Body of pancreas (tissue), 4 donors: ENCODE measurements at regions not wholly inside any gene's neighbourhood (a gene's known extent, or its start where the extent isn't known, plus 50 kb on each side); places are given as distances from the start of the nearest gene placed in this dataset.

ENCODE experiments used
- ATAC-seq: fragments of 150-250 bp; one replicate; pipeline ENCODE4 v1.9.1; 2016
- DNase-seq, 4 donors: peaks; one replicate each; pipeline ENCODE4 v3.0.0-alpha.2; 2019
- H3K27ac ChIP-seq, 4 donors: fragments of 200-600 bp; sonication (generic); 1 replicate in 3 of 4; 2 replicates in 1 of 4; pipeline versions ENCODE4 v1.5.1 to v1.6.1; 2016 to 2019; ENCODE audit warnings: mild to moderate bottlenecking in 1 of 4, mixed read lengths in 1 of 4, moderate library complexity in 1 of 4
- H3K27me3 ChIP-seq, 2 donors: fragments of 200-600 bp; sonication (generic); one replicate each; pipeline ENCODE4 v1.6.0; 2016; ENCODE audit warnings: mild to moderate bottlenecking in 1 of 2
- H3K36me3 ChIP-seq, 2 donors: fragments of 200-600 bp; sonication (generic); replicated peaks in 1 of 2; 2 replicates each; pipeline ENCODE4 v1.5.1; 2016; ENCODE audit warnings: low read depth in 2 of 2; ENCODE audit not compliant: insufficient read depth in 1 of 2
- H3K4me1 ChIP-seq: fragments of 200-600 bp; sonication (generic); one replicate; pipeline ENCODE4 v1.6.0; 2016
- H3K4me3 ChIP-seq, 2 donors: fragments of 200-600 bp; sonication (generic); 1 replicate in 1 of 2; 2 replicates in 1 of 2; pipeline ENCODE4 v1.5.1; 2016 to 2019
- H3K9me3 ChIP-seq, 3 donors: fragments of 200-600 bp; sonication (generic); 1 replicate in 2 of 3; 2 replicates in 1 of 3; pipeline ENCODE4 v1.5.1; 2016
- CTCF ChIP-seq, 7 experiments: fragments of 450-650 bp in 4 of 7; fragments of 200-600 bp in 3 of 7; sonication (generic) in 3 of 7; IDR thresholded peaks; one replicate each; pipeline ENCODE4 v1.5.1; 2016 to 2019; ENCODE audit warnings: antibody characterized with exemption in 7 of 7
- POLR2A ChIP-seq, 3 donors: fragments of 450-650 bp; IDR thresholded peaks; one replicate each; pipeline ENCODE4 v1.6.1; 2016; ENCODE audit warnings: antibody characterized with exemption in 3 of 3, mild to moderate bottlenecking in 2 of 3
- WGBS, 2 donors: methylation state at CpG; one replicate each; pipeline ENCODE4 v1.1.5; 2017; 5-methylcytosine and 5-hydroxymethylcytosine counted together
- intact Hi-C: fragments of 100-400 bp; cut with DNase I; formaldehyde crosslinking; loops from one replicate; pipeline ENCODE4 v1.15.1; 2023

- no peak for ATAC-seq
- TF ChIP-seq POLR2A (IDR thresholded peaks at IDR 0.05) (no peak), CTCF (IDR thresholded peaks at IDR 0.05) (no peak)
- intact Hi-C loops, result no loop called here
- H3K4me3 ChIP-seq, result no peak overlapping the region
- H3K9me3 ChIP-seq, result no peaks in the 10 kb centered on the region
- H3K36me3 ChIP-seq, result no peaks in the 10 kb centered on the region
- no peak overlapping the region for H3K27ac ChIP-seq
- WGBS, 2 donors, result 81 to 90% methylated on average over 2 of the region's 2 CpGs
- H3K4me1 ChIP-seq, result no peaks in the 10 kb centered on the region
- DNase-seq, result no peak
- no peaks in the 10 kb centered on the region for H3K27me3 ChIP-seq
Observed at GRCh38 chr3:170726976-170727661, 141.2 kb upstream of the SLC7A14 start.

GRCh38 chr3:170725285-170725731, 139.4 kb upstream of the SLC7A14 start:
- Histone ChIP-seq H3K4me3 (no peak overlapping the region), H3K27me3 (no peaks in the 10 kb centered on the region), H3K27ac (no peak overlapping the region), H3K4me1 (no peaks in the 10 kb centered on the region), H3K36me3 (no peaks in the 10 kb centered on the region), H3K9me3 (no peaks in the 10 kb centered on the region)
- intact Hi-C loops, result no loop called here
- DNase-seq (no peak), ATAC-seq (no peak)
- 62 to 73% methylated on average over 2 of the region's 2 CpGs for WGBS, 2 donors
- TF ChIP-seq CTCF (IDR thresholded peaks at IDR 0.05), result no peak
- TF ChIP-seq POLR2A (IDR thresholded peaks at IDR 0.05), result no peak

- DNase-seq, result peak in 2 of 4 donors; percentile 11 to 37
- Histone ChIP-seq H3K36me3 (no peaks in the 10 kb centered on the region), H3K4me1 (no peaks in the 10 kb centered on the region), H3K27ac (no peak overlapping the region), H3K9me3 (no peaks in the 10 kb centered on the region), H3K4me3 (no peak overlapping the region), H3K27me3 (no peaks in the 10 kb centered on the region)
- ATAC-seq, result no peak
- TF ChIP-seq POLR2A (IDR thresholded peaks at IDR 0.05) (no peak), CTCF (IDR thresholded peaks at IDR 0.05) (no peak)
- WGBS, 2 donors, result 78 to 80% methylated on average over 1 of the region's 1 CpG
- intact Hi-C loops, result no loop called here
Observed at GRCh38 chr3:170724599-170725280, 138.9 kb upstream of the SLC7A14 start.

- DNase-seq (no peak), ATAC-seq (no peak)
- H3K36me3 ChIP-seq, result no peaks in the 10 kb centered on the region
- TF ChIP-seq CTCF (IDR thresholded peaks at IDR 0.05), result no peak
- TF ChIP-seq POLR2A (IDR thresholded peaks at IDR 0.05), result no peak
- no peaks in the 10 kb centered on the region for H3K27me3 ChIP-seq
- H3K4me3 ChIP-seq, result no peak overlapping the region
- intact Hi-C loops, result no loop called here
- no peaks in the 10 kb centered on the region for H3K9me3 ChIP-seq
- WGBS, 2 donors, result 30 to 38% methylated on average over 1 of the region's 1 CpG
- no peak overlapping the region for H3K27ac ChIP-seq
- no peaks in the 10 kb centered on the region for H3K4me1 ChIP-seq
Observed at GRCh38 chr3:170723241-170723640, 137.4 kb upstream of the SLC7A14 start.

- H3K27me3 ChIP-seq, result no peaks in the 10 kb centered on the region
- ATAC-seq (peak; percentile 60), DNase-seq (peak; percentile 35 to 61 (median 44))
- TF ChIP-seq POLR2A (IDR thresholded peaks at IDR 0.05), result no peak
- no peaks in the 10 kb centered on the region for H3K36me3 ChIP-seq
- H3K9me3 ChIP-seq, result no peaks in the 10 kb centered on the region
- no peak overlapping the region for H3K27ac ChIP-seq
- no peak overlapping the region for H3K4me3 ChIP-seq
- no peaks in the 10 kb centered on the region for H3K4me1 ChIP-seq
- intact Hi-C loops, result no loop called here
Observed at GRCh38 chr3:170721563-170721962, 135.7 kb upstream of the SLC7A14 start.
